Brain microvascular endothelial cell (primary cell): ENCODE measurements at regions not wholly inside any gene's neighbourhood (a gene's known extent, or its start where the extent isn't known, plus 50 kb on each side); places are given as distances from the start of the nearest gene placed in this dataset.

Source experiments
- DNase-seq: peaks from one replicate; pipeline ENCODE4 v3.0.0-alpha.2; 2020
- H3K27ac ChIP-seq: fragments of 250-450 bp; sonication (Bioruptor Pico); 2 replicates; pipeline ENCODE4 v1.5.1; 2020; ENCODE audit warnings: mild to moderate bottlenecking, moderate library complexity
- H3K27me3 ChIP-seq: fragments of 250-450 bp; sonication (Bioruptor Pico); replicated peaks from 2 replicates; pipeline ENCODE4 v1.5.1; 2020; ENCODE audit warnings: mild to moderate bottlenecking
- H3K36me3 ChIP-seq: fragments of 250-450 bp; sonication (Bioruptor Pico); replicated peaks from 2 replicates; pipeline ENCODE4 v1.5.1; 2020; ENCODE audit warnings: mild to moderate bottlenecking
- H3K4me3 ChIP-seq: 2 replicates; pipeline ENCODE4 v1.5.1; 2011; ENCODE audit warnings: low read depth, mild to moderate bottlenecking, control low read depth, low read length, moderate library complexity
- in situ Hi-C: cut with HindIII; loops from 2 replicates; pipeline ENCODE4 v1.10.0; 2017; ENCODE audit warnings: low sequenced_read_pairs, low pct_ligation_motif_present
- TF ChIP-seq, protein P1 (sequence below): IDR thresholded peaks from 2 replicates; pipeline ENCODE4 v1.5.1; 2011; ENCODE audit warnings: low read depth, mild to moderate bottlenecking, moderate library complexity, low read length, control low read depth, inconsistent platforms; ENCODE audit errors: missing control alignments

GRCh38 chr14:30373053-30373452 lies 185.9 kb upstream of the G2E3 start:
- Histone ChIP-seq H3K4me3 (no peak overlapping the region), H3K36me3 (no peaks in the 10 kb centered on the region), H3K27ac (no peak overlapping the region), H3K27me3 (no peaks in the 10 kb centered on the region)
- TF ChIP-seq, protein P1, sequence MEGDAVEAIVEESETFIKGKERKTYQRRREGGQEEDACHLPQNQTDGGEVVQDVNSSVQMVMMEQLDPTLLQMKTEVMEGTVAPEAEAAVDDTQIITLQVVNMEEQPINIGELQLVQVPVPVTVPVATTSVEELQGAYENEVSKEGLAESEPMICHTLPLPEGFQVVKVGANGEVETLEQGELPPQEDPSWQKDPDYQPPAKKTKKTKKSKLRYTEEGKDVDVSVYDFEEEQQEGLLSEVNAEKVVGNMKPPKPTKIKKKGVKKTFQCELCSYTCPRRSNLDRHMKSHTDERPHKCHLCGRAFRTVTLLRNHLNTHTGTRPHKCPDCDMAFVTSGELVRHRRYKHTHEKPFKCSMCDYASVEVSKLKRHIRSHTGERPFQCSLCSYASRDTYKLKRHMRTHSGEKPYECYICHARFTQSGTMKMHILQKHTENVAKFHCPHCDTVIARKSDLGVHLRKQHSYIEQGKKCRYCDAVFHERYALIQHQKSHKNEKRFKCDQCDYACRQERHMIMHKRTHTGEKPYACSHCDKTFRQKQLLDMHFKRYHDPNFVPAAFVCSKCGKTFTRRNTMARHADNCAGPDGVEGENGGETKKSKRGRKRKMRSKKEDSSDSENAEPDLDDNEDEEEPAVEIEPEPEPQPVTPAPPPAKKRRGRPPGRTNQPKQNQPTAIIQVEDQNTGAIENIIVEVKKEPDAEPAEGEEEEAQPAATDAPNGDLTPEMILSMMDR: no peak
- in situ Hi-C loops: no loop called here
- no peak for DNase-seq

DNA sequence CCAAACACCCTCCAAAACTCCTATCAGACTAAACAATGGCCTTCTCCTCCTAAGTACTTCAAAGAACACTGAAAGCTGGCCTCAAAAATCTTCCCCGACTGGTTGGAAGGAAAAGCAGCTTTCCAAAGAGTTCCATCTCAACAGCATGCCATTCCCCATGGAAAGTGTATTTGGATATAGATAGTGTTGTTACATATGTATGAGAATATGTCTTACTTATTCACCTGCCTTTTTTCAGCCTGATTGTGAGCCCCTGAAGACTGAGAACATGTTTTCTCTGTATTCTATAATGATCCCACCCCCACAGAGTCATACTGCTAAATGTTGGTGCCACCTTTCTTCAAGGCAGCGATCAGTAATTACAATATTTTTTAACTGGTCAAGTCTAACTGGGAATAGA lies 185.4 kb upstream of the G2E3 start:
- Histone ChIP-seq H3K36me3 (no peaks in the 10 kb centered on the region), H3K27me3 (no peaks in the 10 kb centered on the region), H3K4me3 (no peak overlapping the region), H3K27ac (no peak overlapping the region)
- in situ Hi-C loops: no loop called here
- TF ChIP-seq, protein P1: no peak
- DNase-seq: no peak

- in situ Hi-C loops: no loop called here
- no peak overlapping the region for H3K4me3 ChIP-seq
- TF ChIP-seq, protein P1: peak; percentile 95
- no peaks in the 10 kb centered on the region for H3K36me3 ChIP-seq
- peak; percentile 76 for DNase-seq
- H3K27ac ChIP-seq: no peak overlapping the region
- H3K27me3 ChIP-seq: no peaks in the 10 kb centered on the region
Observed at GRCh38 chr14:30375296-30375892, 183.6 kb upstream of the G2E3 start.

DNA sequence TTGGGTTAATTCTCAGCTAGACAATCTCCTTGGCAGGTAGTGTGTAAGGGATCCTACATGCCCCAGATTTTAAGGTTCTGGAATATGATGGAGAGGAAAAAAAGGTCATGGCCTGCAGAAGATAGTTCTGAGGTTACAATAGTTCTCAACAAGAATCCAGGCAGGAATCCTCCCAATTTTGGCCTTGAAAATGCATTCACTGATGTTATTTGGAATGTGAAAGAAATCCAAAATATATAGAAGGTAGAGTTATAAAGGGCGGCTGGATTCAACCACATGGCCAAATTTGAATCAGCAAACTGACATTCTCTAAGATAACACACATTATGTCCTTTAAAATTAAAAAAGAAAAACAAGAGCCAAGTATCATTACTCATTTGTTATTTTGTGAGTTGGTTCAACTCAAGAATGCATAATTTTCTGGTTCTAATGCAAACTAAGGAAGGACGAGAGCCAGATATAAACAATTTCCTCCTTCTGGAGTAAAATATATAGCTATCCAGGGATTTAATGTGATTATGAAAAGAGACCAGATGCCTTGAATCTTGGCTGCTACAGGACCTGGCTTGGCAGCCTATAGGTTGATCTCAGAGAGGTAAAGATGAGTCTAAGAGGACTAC lies 177.0 kb upstream of the G2E3 start:
- Histone ChIP-seq H3K4me3 (no peak overlapping the region), H3K27ac (no peak overlapping the region), H3K27me3 (no peaks in the 10 kb centered on the region), H3K36me3 (no peaks in the 10 kb centered on the region)
- TF ChIP-seq, protein P1: no peak
- in situ Hi-C loops: no loop called here
- no peak for DNase-seq

DNA sequence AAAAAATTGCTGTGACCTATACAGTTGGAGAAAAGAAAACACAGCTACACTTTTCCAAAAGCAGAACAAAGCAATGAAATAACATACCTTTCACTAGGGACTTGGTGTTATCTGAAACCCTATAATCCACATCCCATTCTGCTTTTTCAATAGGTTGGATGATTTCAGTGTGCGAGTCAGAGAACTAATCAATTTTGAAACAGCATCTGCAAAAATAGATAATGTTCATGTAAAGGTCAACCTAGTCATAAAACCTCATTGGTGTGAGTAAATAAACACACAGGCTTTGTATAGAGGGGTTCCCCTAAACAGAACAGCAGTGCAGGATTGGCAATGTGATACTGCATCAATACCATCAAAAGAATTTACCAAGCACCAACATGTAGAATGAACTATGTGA lies 173.0 kb upstream of the G2E3 start:
- in situ Hi-C loops: no loop called here
- no peak overlapping the region for H3K4me3 ChIP-seq
- DNase-seq: no peak
- H3K27ac ChIP-seq: no peak overlapping the region
- H3K27me3 ChIP-seq: no peaks in the 10 kb centered on the region
- no peaks in the 10 kb centered on the region for H3K36me3 ChIP-seq
- TF ChIP-seq, protein P1: no peak

DNA sequence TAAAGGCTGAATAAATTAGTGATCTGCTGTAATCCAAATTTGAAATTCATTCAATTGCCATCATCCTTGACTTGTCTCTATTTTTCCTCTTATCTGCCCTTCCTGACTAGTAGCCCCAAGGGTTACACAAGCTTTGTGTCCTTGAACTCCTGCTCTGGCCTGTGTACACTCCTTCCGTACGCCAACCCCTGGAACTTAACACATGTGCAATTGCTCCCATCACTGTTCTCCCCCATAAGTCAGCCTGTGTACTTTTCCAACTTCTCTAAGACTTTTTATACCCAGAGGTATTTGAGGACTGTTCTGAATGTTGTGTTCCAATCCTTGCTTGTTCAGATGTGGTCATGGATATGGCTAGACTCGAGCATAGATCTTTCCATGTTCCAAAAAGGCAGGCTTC lies 171.1 kb upstream of the G2E3 start:
- Histone ChIP-seq H3K27ac (no peak overlapping the region), H3K27me3 (no peaks in the 10 kb centered on the region), H3K36me3 (no peaks in the 10 kb centered on the region), H3K4me3 (no peak overlapping the region)
- no peak for DNase-seq
- TF ChIP-seq, protein P1: no peak
- in situ Hi-C loops: no loop called here
